Pons (tissue), 1 donor: ENCODE measurements at regions not wholly inside any gene's neighbourhood (a gene's known extent, or its start where the extent isn't known, plus 50 kb on each side); places are given as distances from the start of the nearest gene placed in this dataset.
"Not testable (repeated sequence)": the region's sequence is repeated elsewhere in the genome, so short reads cannot be mapped to it uniquely, and the experiment has no call there.

ENCODE experiments used
- DNase-seq: peaks from one replicate; pipeline ENCODE4 v3.0.0-alpha.2; 2016; ENCODE audit warnings: low spot score

DNA sequence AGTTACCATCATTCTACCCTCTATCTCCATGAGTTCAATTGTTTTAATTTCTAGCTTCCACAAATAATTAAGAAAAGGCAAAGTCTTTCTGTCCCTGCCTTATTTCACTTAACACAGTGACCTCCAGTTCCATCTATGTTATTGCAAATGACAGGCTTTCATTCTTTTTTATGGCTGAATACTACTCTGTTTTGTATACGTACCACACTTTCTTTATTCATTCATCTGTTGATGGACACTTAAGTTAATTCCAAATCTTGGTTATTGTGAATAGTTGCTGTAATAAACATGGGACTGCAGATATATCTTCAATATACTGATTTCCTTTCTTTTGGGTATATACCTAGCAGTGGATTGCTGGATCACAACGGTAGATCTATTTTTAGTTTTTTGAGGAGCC lies 314.1 kb downstream of the SV2B start:
- no peak for DNase-seq

DNA sequence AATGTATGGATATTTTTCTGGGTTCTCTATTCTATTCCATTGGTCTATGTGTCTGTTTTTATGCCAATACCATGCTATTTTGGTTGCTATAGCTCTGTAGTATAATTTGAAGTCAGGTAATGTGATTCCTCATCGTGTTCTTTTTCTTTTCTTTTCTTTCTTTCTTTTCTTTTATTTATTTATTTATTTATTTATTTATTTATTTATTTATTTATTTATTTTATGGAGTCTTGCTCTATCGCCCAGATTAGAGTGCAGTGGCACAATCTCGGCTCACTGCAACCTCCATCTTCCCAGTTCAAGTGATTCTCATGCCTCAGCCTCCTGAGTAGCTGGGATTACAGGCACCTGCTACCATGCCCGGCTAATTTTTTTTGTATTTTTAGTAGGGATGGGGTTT lies 315.2 kb downstream of the SV2B start:
- not testable (repeated sequence) for DNase-seq

DNA sequence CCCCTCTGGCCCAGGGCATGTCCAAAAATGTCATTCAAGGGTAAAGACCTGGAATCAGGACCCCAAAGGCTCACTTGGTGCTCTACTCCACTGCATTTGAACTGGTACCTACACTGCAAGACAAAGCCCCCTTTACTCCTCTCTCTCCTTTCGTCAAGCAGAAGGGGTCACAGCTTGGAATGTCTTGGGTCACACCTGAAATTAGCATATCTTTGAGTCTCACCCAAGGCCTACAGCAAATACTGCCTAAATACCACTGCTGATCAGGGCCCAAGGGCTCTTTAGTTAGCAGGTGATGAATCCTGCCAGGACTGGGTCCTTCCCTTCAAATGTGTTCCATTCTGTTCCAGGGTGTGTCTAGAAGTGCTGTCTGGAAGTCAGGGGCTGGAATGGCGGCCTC lies 320.6 kb downstream of the SV2B start:
- no peak for DNase-seq

DNA sequence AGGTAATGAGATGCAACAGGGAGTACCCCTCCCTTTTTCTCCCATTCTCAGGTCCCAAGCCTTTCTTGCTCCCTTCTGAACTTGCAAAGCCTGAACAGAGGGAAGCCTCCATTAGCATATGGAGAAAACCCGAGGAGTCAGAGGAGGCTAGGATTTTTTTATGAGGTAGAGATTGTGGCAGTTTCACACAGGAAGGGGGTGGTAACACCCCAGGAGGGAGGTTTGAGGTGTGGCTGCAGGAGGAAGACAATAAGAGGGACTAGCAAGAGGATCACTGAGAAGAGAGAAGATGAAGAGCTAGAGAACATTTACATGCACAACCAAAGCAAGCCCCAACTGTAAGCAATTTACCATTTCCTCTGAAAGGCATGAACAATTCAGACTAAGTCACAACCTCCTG lies 322.7 kb downstream of the SV2B start:
- DNase-seq = no peak

DNA sequence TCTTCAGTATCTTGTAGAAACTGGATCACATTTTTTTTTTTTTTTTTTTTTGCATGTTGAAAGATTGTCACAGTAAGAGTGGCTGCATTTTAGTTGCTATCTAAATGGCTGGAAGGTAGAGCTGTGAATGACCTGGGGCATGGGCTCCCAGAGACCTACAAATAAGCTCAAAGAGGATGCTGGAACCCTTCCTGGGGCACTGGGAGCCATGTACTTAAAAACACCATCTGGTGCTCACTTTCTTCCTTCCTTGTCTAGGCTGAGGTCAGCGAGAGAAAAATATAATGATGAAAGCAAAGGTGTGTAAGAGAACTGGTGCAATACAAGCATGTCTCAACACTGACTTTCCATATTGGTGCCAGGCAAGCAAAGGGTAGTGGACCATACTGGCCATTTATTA lies 323.9 kb downstream of the SV2B start:
- no peak for DNase-seq

DNA sequence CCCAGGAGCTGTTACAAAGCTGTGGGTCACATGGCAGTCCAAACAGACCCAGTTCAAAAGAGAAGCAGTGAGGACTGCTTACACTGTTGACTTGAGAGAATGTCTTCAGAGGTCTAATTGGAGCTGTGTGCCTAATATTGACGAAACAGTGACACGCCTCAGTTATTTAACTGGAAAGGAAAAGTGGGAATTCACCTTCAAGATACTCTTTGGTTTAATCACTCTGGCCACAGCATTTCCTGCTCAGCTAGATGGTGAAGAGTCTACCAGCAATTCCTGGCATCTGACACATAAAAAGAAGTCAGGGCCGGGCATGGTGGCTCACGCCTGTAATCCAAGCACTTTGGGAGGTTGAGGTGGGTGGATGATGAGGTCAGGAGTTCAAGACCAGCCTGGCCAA lies 326.4 kb downstream of the SV2B start:
- DNase-seq = no peak

DNA sequence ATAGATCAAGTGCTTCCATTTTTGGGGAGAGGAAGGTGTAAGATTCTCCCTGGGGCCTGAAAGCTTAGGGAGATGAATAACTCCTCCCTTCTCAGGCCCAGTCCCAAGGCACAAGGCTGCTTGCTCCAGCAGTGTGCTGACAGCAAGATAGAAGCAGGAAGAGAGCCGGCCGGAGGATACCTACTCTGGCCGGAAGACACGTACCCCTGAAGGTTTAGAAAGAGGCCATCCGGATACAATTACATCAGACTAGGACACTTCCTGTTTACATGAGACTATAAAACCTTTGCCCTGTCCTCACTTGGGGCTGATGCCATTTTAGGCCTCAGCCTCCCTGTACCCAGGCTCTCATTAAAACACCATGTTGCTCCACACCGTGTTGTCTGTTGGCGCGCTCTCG lies 329.9 kb downstream of the SV2B start:
- no peak for DNase-seq

DNA sequence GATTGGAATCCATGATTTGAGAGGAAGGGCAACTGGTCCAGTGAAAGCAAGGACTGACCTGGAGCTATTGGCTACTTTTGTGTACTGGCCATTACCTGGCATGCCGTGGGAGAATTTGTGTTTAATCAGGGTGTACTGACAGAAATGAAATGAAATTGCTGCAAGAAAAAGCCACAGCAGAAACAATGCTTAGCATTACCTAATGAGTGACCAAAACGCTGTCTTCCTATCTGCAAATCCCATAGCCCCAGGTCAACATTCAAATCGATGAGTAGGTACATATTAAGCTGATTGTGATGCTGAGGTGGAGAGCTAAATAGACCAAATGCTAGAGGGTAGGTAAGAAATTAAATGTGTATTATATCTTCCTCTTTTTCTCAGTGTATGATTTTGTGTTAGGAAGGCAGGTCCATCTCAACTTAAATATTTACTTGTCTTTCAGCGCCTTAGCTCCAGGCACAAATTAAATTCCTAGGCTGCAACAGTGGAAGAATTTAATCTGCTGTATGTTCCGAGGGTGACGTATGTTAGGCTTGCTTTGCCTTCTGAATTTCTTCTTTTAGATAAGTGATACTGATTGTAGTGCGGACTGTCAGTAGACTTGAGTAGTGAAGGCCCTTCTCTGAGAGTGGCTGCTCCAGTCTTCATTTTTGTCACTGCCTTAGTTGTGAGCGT lies 331.1 kb downstream of the SV2B start:
- no peak for DNase-seq

DNA sequence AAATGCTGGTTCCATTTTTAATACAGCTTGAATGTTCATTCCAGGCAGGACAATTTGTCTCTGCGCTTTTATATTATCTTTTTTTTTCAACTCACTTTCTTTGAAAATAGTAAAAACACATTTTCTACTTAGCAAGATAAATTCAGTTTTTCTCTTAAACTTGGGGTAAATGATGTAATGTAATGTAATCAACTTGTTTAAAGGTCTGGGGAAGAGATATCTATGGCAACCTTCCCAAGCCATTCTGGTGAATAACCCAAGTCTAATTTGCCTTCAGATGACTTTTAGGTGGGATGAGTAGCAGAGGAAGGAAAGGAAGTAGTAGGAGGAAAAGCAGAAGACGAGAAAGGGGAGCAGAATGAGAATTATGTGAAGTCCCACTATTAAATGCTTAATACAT lies 335.1 kb downstream of the SV2B start:
- DNase-seq = no peak

DNA sequence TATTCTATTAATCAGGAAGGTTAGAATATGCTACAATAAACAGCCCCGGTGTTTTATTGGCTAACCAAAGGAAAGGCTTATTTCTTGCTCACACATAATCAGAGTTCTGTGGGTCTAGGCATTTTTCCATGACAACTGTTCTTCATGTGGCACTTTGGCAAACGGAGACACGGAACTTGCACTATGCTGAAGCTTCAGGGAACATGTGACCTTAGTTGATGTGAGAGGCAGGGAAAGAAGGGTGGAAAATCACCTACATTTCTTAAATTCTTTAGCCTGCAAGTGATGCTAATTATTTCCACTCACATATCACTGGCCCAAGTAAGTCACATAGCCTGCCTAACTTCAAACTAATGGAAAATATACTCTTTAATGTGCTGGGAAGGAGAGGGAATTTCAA lies 344.6 kb downstream of the SV2B start:
- no peak for DNase-seq

DNA sequence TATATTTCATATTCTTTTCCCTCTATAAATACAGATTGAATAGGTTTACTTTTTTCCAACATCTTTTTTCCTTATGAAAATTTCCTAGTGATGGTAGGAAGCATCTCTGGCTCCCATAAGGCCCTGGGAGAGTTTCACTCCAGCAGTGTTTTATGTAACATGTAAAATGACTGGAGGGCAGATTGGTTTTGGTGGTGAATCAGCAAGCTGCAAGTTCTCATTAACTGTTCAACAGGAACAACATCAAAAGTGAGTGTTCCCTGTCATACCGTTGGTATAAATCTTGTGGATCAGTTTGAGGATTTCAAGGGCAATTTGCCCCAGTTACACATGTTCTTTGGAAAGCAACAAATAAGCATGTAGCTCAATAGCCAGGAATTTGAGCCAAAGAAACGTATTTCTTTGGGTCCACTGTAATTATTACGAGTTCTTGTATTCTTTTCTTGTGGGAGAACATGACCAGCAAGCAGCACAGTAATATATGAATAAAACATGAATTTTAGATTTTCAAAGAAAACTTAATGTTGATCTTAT lies 345.7 kb downstream of the SV2B start:
- DNase-seq = no peak

DNA sequence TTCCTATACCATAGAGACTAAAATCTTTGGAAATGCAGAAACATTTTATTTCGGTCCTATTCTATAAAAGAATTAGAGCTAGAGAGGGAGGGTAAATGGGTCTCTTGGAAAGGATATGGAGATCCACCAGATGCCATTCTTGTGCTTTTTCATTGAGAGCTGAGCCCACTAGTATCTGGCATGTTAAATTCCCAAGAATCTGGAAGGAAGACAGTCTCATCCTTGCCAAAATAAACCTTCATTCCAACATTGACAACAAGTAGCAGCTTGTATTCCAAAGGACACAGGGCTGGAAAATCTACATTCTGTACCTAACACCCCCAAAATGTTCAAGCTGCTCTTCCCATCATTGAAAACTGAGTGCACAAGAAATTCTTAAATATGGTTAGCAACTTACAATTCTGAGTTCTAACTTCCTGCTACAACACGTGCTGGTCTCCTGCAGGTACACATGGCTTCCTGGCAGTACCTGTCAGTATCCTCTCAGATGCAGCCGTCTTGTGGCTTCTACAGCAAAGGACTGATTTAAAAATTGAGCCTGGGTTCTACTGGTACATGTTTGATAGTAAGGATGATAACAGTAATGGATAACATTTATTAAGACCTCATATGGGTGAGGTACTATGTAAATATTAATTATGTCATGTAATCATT lies 348.1 kb downstream of the SV2B start:
- no peak for DNase-seq

DNA sequence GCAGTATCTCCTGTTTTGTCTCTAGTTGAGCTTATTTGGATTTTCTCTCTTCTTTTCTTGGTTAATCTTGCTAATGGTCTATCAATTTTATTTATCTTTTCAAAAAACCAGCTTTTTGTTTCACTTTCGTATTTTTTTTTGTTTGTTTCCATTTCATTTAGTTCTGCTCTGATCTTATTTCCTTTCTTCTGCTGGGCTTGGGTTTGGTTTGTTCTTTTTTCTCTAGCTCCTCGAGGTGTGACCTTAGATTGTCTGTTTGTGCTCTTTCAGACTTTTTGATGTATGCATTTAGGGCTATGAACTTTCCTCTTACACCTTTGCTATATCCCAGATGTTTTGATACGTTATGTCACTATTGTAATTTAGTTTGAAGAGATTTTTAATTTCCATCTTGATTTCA lies 353.3 kb downstream of the SV2B start:
- not testable (repeated sequence) for DNase-seq

DNA sequence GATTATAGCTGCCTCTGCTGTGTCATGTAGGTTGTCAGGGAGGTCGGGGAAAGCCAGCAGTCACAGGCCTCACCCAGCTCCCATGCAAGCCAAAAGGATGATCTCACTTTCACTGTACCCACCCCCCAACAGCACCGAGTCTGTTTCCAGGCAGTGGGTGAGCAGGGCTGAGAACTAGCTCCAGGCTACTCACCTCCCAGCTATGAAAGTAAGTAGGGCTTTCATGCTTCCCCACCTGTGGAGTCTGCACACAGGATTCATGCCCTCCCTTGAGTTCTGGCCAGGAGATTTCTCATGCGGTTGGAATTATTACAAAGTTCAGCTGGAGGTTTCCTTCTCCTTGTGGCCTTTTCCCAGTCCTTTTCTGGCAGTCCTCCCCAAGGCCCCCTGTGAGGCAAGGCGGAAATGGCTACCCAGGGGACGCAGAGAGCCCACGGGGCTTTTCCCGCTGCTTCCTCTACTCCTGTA lies 356.2 kb downstream of the SV2B start:
- DNase-seq = no peak

DNA sequence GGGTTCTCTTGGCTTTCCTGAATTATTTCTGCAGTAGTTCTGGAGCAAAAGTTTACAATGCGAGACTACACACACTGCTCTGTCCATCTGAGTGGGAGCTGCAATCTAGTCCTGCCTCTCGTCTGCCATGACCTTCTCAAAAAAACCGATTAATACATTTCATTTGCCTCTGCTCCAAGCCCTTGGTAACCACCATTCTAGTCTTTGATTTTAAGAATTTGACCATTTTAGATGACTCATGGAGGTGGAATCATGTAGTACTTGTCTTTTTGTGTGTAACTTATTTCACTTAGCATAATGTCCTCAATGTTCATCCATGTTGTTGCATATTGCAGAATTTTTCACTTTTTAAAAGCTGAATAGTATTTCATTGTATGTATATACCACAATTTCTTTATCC lies 356.9 kb downstream of the SV2B start:
- no peak for DNase-seq

DNA sequence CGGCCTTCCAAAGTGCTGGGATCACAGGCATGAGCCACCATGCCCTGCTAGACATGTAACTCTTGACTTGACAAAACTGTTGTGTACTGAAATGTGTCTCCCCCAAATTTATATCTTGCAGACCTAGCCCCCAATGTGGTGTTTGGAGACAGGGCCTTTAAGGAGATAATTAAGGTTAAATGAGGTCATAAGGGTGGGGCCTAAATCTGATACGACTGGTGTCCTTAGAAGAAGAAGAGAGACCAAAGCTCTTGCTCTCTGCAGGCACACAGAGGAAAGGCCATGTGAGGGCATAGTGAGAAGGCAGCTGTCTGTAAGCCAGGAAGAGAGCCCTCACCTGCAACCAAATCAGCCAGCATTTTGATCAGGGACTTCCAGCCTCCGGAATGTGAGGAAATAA lies 361.3 kb downstream of the SV2B start:
- no peak for DNase-seq

DNA sequence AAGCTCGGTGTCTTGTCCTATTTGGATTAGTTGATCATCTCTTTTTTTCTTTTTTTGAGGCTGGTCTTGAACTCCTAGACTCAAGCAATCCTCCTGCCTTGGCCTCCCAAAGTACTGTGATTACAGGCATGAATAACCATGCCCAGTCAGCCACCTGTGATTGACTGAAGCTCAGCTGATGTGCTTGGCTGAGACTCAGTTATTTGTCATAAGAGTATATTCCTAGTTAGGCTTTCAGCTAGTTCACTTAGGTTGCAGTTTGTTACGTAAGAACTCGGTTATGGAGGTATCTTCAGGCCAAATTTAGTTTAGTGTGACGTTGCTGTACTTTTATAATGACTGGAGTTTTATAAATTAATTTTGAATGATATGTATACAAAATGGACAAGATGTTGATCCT lies 365.0 kb downstream of the SV2B start:
- no peak for DNase-seq

DNA sequence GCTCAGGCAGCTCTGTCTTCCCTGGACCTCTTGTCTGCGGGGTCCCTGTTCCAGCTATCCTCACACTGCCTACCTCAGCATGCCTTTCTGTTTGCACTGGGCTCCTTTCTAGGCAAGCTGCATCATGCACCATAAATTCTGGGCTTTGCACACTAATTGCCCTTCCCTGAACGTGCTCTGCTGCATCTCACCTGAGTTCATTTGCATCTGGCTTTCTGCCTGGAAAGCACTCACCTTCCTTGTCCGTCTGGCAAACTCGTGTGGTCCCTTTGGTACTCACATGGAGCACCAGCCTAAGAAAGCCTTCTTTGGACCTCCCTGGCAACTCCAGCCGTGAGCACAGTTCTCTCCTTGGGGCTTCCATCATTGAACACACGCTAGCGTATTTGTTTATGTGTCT lies 365.6 kb downstream of the SV2B start:
- DNase-seq = no peak

DNA sequence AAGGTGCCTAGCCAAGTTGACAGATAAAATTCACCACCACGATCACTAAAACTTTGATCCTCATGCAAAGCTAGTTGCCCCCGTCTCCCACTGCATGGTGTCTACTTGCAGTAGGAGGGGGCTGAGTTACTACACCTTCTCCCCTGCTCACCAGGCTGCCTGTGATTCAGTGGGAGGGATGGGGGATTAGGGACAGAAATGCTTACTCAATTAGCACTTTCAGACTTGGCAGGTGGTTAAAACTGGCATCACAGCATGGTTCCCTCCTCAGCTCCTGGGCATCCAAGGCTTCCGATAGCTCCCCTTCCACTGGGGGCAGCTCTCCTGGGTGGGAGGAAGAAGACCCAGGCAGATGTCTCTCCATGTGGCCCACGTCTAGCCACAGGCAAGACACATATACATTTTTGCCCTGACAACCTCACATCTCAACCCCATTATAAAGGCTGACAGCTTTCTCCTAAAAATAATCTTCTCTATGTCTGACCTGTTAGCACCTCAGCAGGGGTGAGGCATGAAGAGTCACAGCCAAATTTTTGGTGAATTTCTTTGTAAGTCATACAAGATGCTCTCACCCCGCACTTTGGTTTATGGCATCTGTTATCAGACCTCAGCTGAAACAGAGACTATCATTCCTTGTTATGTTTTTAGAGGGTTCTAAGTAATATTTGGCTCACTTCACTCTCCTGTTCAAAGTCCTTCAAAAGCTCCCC lies 369.0 kb downstream of the SV2B start:
- DNase-seq = no peak

DNA sequence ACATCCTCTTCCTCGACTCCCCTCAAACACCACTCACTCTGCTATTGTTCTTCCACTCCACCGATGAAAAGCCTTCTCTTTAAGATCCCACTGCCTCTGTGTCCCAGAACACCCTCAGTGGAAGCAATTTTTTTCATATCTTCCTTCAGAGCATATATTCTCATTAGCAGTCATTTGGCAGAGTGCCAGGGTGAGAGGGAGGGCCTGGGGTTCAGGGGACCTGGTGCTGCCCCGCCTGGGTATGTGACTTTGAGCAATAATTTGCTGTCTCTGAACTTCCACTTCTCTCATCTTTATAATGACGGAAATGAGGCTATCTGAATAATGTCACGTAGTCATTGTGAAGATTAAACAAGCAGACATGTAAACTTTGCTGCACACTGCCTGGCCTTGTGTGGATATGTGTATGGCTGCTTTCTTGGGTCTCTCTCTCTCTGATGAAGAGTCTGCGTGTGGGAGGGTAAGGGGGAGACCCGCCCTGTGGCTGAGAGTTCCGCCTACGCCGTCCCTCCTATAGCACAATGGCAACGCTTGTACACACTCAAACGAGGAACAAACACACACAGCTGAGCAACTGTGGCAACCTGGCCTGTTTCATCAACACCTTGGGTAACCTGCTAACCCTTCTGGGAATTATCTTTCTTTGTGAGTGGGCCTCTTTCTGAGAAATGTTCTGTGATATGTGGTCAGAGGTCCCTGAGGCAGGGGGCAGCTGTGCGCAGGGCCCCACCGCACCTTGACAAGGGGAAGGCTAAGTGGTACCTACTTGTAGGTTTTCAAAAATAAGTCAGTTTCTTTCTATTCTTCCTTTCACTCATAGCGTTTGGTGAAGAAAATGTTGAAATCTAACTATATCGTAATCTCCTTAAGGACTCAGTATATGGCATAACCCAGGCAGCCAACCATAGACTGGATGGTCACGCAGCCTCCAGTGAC lies 369.8 kb downstream of the SV2B start:
- DNase-seq = no peak

DNA sequence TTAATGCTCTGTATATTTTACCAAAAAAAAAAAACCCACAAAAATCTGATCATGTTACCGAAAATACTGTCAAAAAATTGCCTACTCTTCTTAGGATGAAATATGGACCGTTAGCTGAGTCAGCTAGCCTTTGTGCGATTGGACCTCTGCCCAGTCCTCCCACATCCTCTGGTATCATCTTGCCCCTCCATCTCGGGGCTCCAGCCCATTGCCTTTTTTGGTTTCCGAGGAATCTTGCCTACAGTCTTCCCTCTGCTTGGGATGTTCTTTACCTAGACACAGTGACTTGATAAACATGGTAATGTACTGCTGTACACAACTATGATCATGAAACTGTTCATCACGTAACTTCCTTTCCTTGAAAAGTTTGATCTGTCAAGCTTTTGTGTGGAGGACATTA lies 371.4 kb downstream of the SV2B start:
- no peak for DNase-seq

DNA sequence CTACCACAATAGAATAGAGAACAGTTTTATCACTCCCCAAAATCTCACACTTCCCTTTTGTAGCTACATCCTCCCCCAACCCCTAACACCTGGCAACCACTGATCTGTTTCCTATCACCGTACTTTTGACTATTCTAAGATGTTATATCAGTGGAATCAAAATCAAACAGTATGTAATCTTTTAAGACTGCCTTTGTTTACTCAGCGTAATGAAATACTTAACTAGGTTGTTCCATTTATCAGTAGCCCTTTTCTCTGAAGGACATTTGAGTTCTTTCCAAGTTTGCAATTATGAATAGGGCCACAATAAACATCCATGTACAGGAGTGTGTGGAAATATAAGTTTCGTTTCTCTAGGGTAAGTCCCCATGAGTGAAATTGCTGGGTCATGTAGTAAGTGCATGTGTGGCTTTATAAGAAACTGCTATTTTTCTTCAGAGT lies 372.3 kb downstream of the SV2B start:
- DNase-seq = no peak
